ENCODE measurements at regions not wholly inside any gene's neighbourhood (a gene's known extent, or its start where the extent isn't known, plus 50 kb on each side); places are given as distances from the start of the nearest gene placed in this dataset.

- intact Hi-C loops (cut with micrococcal nuclease) (no loop called here), in situ Hi-C loops (cut with MboI; ENCODE audit: low sequenced_read_pairs) (no loop called here), dilution Hi-C loops (cut with HindIII; ENCODE audit: low sequenced_read_pairs, unreplicated experiment) (no loop called here)
- H2BK120ac ChIP-seq (ENCODE audit: low read depth, low read length), result no peak overlapping the region
- no peak overlapping the region for H4K8ac ChIP-seq (ENCODE audit: low read depth in 2 of 2, low read length in 2 of 2)
- no peak overlapping the region for H2AK9ac ChIP-seq (replicated peaks; ENCODE audit: low read depth, low read length, poor library complexity)
- no peak overlapping the region for H3K4me3 ChIP-seq (ENCODE audit: insufficient read depth, low read depth, low read length)
- H3K27ac ChIP-seq (ENCODE audit: insufficient read depth, low read length), result no peak overlapping the region
- H3K9me1 ChIP-seq (ENCODE audit: insufficient read depth, low read length), result no peaks in the 10 kb centered on the region
- no peak overlapping the region for H3K23ac ChIP-seq (ENCODE audit: low read depth, low read length)
- no peak overlapping the region for H4K91ac ChIP-seq (ENCODE audit: insufficient read depth, low read depth, low read length)
- no peak overlapping the region for H2AK5ac ChIP-seq (ENCODE audit: low read depth, low read length)
- TF ChIP-seq MXI1 (IDR thresholded peaks at IDR 0.05; ENCODE audit: borderline replicate concordance, low read depth, low read length), result no peak
- TF ChIP-seq, protein P1, sequence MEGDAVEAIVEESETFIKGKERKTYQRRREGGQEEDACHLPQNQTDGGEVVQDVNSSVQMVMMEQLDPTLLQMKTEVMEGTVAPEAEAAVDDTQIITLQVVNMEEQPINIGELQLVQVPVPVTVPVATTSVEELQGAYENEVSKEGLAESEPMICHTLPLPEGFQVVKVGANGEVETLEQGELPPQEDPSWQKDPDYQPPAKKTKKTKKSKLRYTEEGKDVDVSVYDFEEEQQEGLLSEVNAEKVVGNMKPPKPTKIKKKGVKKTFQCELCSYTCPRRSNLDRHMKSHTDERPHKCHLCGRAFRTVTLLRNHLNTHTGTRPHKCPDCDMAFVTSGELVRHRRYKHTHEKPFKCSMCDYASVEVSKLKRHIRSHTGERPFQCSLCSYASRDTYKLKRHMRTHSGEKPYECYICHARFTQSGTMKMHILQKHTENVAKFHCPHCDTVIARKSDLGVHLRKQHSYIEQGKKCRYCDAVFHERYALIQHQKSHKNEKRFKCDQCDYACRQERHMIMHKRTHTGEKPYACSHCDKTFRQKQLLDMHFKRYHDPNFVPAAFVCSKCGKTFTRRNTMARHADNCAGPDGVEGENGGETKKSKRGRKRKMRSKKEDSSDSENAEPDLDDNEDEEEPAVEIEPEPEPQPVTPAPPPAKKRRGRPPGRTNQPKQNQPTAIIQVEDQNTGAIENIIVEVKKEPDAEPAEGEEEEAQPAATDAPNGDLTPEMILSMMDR (conservative IDR thresholded peaks at IDR 0.05; ENCODE audit: low read depth, low read length), result no peak
- no peak for TF ChIP-seq POLR2A (IDR thresholded peaks at IDR 0.05; ENCODE audit: low read depth, low read length)
- TF ChIP-seq RAD21 (IDR thresholded peaks at IDR 0.05; ENCODE audit: low read length), result no peak
- no peak for TF ChIP-seq MAFK (IDR thresholded peaks at IDR 0.05; ENCODE audit: low read depth, low read length)
- no peak for TF ChIP-seq CHD1 (IDR thresholded peaks at IDR 0.05; ENCODE audit: low read depth, low read length)
- no peak for TF ChIP-seq RCOR1 (IDR thresholded peaks at IDR 0.05; ENCODE audit: insufficient replicate concordance, low read length)
- no peak for TF ChIP-seq CEBPB (IDR thresholded peaks at IDR 0.05; ENCODE audit: low read depth, low read length)
- no peak for TF ChIP-seq FOS (IDR thresholded peaks at IDR 0.05; ENCODE audit: low read depth, low read length)
- no peak for TF ChIP-seq USF2 (IDR thresholded peaks at IDR 0.05; ENCODE audit: low read depth, low read length)
- no peak for TF ChIP-seq RFX5 (IDR thresholded peaks at IDR 0.05; ENCODE audit: low read depth, low read length)
- no peak for TF ChIP-seq SMC3 (IDR thresholded peaks at IDR 0.05; ENCODE audit: low read depth, low read length)
- no peak for TF ChIP-seq BHLHE40 (IDR thresholded peaks at IDR 0.05; ENCODE audit: low read depth, low read length)
- TF ChIP-seq NFE2L2 (IDR thresholded peaks at IDR 0.05; ENCODE audit: low read depth, low read length), result no peak
- CTCF ChIA-PET, result no interaction called here
- H4K5ac ChIP-seq (ENCODE audit: low read depth, low read length), result no peak overlapping the region
- no peaks in the 10 kb centered on the region for H3K9me3 ChIP-seq (ENCODE audit: control insufficient read depth, insufficient read depth, low read length)
- peaks cover 40% of the 10 kb centered on the region for H3K27me3 ChIP-seq (ENCODE audit: control insufficient read depth, insufficient read depth, low read length)
- no peak overlapping the region for H2BK5ac ChIP-seq (ENCODE audit: low read depth, low read length, poor library complexity, severe bottlenecking)
- POLR2A ChIA-PET (ENCODE audit: unreplicated experiment), result no interaction called here
- no CpG with 5 or more reads among the region's 2 CpGs for WGBS, 2 experiments (ENCODE audit: extremely low coverage in 2 of 2, insufficient read length in 1 of 2)
- ATAC-seq (ENCODE audit: low read depth), result no peak
- no peak overlapping the region for H2BK20ac ChIP-seq (ENCODE audit: low read depth, low read length)
- H3K56ac ChIP-seq (ENCODE audit: extremely low read depth, insufficient read depth, low read length), result no peak overlapping the region
- no peak overlapping the region for H3K9ac ChIP-seq (ENCODE audit: low read depth, low read length)
- H3K79me1 ChIP-seq (ENCODE audit: low read depth in 1 of 2, low read length in 2 of 2), result no peaks in the 10 kb centered on the region
- no peak overlapping the region for H3K18ac ChIP-seq (ENCODE audit: low read depth, low read length)
- no peak overlapping the region for H3K4ac ChIP-seq (ENCODE audit: low read depth, low read length)
- no peak overlapping the region for H2BK15ac ChIP-seq (ENCODE audit: low read depth, low read length)
- no peak overlapping the region for H3K4me2 ChIP-seq (ENCODE audit: low read depth, low read length)
- H3K4me1 ChIP-seq (ENCODE audit: control insufficient read depth, insufficient read depth, low read length), result no peaks in the 10 kb centered on the region
- H2AFZ ChIP-seq (replicated peaks; ENCODE audit: low read length, poor library complexity), result no peak overlapping the region
- no peak overlapping the region for H3K14ac ChIP-seq (replicated peaks; ENCODE audit: low read depth, low read length)
- no TSS peak for BruUV-seq (replicated peaks)
- H3K36me3 ChIP-seq (ENCODE audit: control insufficient read depth, insufficient read depth, low read length), result no peaks in the 10 kb centered on the region
- DNase-seq, result no peak
- no peaks in the 10 kb centered on the region for H4K20me1 ChIP-seq (ENCODE audit: insufficient read depth, low read length)
Observed at GRCh38 chr4:183026701-183027100, 72.4 kb upstream of the WWC2 start.
